Osteocyte (in vitro differentiated cells): ENCODE measurements at regions not wholly inside any gene's neighbourhood (a gene's known extent, or its start where the extent isn't known, plus 50 kb on each side); places are given as distances from the start of the nearest gene placed in this dataset.

Experiments
- DNase-seq: peaks from one replicate; pipeline ENCODE4 v3.0.0; 2021; ENCODE audit warnings: mixed read lengths; ENCODE audit not compliant: unreplicated experiment; ENCODE audit errors: extremely low spot score
- H3K27ac Mint-ChIP-seq: one replicate; pipeline ENCODE4 v1.8.0; 2021; ENCODE audit warnings: mild to moderate bottlenecking, mixed read lengths; ENCODE audit not compliant: unreplicated experiment
- H3K27me3 Mint-ChIP-seq: one replicate; pipeline ENCODE4 v1.8.0; 2021; ENCODE audit warnings: mixed read lengths; ENCODE audit not compliant: unreplicated experiment
- H3K36me3 Mint-ChIP-seq: one replicate; pipeline ENCODE4 v1.8.0; 2021; ENCODE audit warnings: mixed read lengths; ENCODE audit not compliant: unreplicated experiment
- H3K4me1 Mint-ChIP-seq: one replicate; pipeline ENCODE4 v1.8.0; 2021; ENCODE audit warnings: mixed read lengths; ENCODE audit not compliant: unreplicated experiment
- H3K4me3 Mint-ChIP-seq: one replicate; pipeline ENCODE4 v1.8.0; 2021; ENCODE audit warnings: mild to moderate bottlenecking, moderate library complexity, mixed read lengths; ENCODE audit not compliant: unreplicated experiment
- H3K9me3 Mint-ChIP-seq: one replicate; pipeline ENCODE4 v1.8.0; 2021; ENCODE audit warnings: mixed read lengths; ENCODE audit not compliant: unreplicated experiment
- CTCF ChIP-seq: fragments of 200-600 bp; sonication (generic); IDR thresholded peaks from 2 replicates; pipeline ENCODE4 v1.5.0; 2021; ENCODE audit warnings: antibody characterized with exemption, mild to moderate bottlenecking, moderate library complexity

- no peak for TF ChIP-seq CTCF
- Mint-ChIP-seq H3K4me3 (no peak overlapping the region), H3K4me1 (peaks cover 22% of the 10 kb centered on the region), H3K9me3 (no peaks in the 10 kb centered on the region), H3K36me3 (no peaks in the 10 kb centered on the region), H3K27me3 (no peaks in the 10 kb centered on the region), H3K27ac (no peak overlapping the region)
- DNase-seq: no peak
These were observed 1414.2 kb downstream of the EFNB2 start for GRCh38 chr13:105121221-105121620.

- H3K4me1 Mint-ChIP-seq: peaks cover 22% of the 10 kb centered on the region
- no peaks in the 10 kb centered on the region for H3K27me3 Mint-ChIP-seq
- no peak for TF ChIP-seq CTCF
- H3K4me3 Mint-ChIP-seq: no peak overlapping the region
- H3K27ac Mint-ChIP-seq: no peak overlapping the region
- H3K36me3 Mint-ChIP-seq: peaks cover 6% of the 10 kb centered on the region
- peaks cover 11% of the 10 kb centered on the region for H3K9me3 Mint-ChIP-seq
- DNase-seq: no peak
These were observed 1417.0 kb downstream of the EFNB2 start for GRCh38 chr13:105118426-105118985.

GRCh38 chr13:105116966-105117365 is 1418.5 kb downstream of the EFNB2 start:
- Mint-ChIP-seq H3K27ac (no peak overlapping the region), H3K36me3 (peaks cover 6% of the 10 kb centered on the region), H3K9me3 (peaks cover 17% of the 10 kb centered on the region), H3K4me3 (no peak overlapping the region), H3K27me3 (no peaks in the 10 kb centered on the region), H3K4me1 (peaks cover 22% of the 10 kb centered on the region)
- no peak for TF ChIP-seq CTCF
- DNase-seq: no peak

- no peaks in the 10 kb centered on the region for H3K27me3 Mint-ChIP-seq
- no peak overlapping the region for H3K27ac Mint-ChIP-seq
- H3K4me3 Mint-ChIP-seq: no peak overlapping the region
- H3K9me3 Mint-ChIP-seq: peaks cover 24% of the 10 kb centered on the region
- H3K4me1 Mint-ChIP-seq: peaks cover 9% of the 10 kb centered on the region
- no peak for DNase-seq
- TF ChIP-seq CTCF: no peak
- H3K36me3 Mint-ChIP-seq: peaks cover 10% of the 10 kb centered on the region
These were observed 1422.9 kb downstream of the EFNB2 start for GRCh38 chr13:105112561-105112960.

- Mint-ChIP-seq H3K27ac (no peak overlapping the region), H3K4me3 (no peak overlapping the region), H3K36me3 (peaks cover 4% of the 10 kb centered on the region), H3K27me3 (no peaks in the 10 kb centered on the region), H3K9me3 (peaks cover 10% of the 10 kb centered on the region), H3K4me1 (no peaks in the 10 kb centered on the region)
- no peak for DNase-seq
- no peak for TF ChIP-seq CTCF
These were observed 1427.7 kb downstream of the EFNB2 start for GRCh38 chr13:105107781-105108180.
